Nucleus accumbens (tissue), 56 donors: ENCODE measurements at regions not wholly inside any gene's neighbourhood (a gene's known extent, or its start where the extent isn't known, plus 50 kb on each side); places are given as distances from the start of the nearest gene placed in this dataset.
A peak's percentile ranks its signal among the peaks of the same experiment; 100 is the strongest.

Experiments used
- DNase-seq, 56 donors: peaks; one replicate each; lab custom pipeline; 2025; lab: John Stamatoyannopoulos, UW

GRCh38 chr13:106143930-106144709 lies 391.3 kb downstream of the EFNB2 start:
- DNase-seq = no peak

GRCh38 chr13:106143392-106143791 lies 392.1 kb downstream of the EFNB2 start:
- no peak for DNase-seq

- DNase-seq = no peak
Measured at GRCh38 chr13:106140476-106140875, 395.0 kb downstream of the EFNB2 start.

- no peak for DNase-seq
Measured at GRCh38 chr13:106139942-106140341, 395.5 kb downstream of the EFNB2 start.

GRCh38 chr13:106139377-106139776 lies 396.1 kb downstream of the EFNB2 start:
- no peak for DNase-seq

- no peak for DNase-seq
Measured at GRCh38 chr13:106138620-106139019, 396.8 kb downstream of the EFNB2 start.

- no peak for DNase-seq
Measured at GRCh38 chr13:106133025-106133424, 402.4 kb downstream of the EFNB2 start.

GRCh38 chr13:106132216-106132615 lies 403.2 kb downstream of the EFNB2 start:
- DNase-seq = no peak

- DNase-seq = no peak
Measured at GRCh38 chr13:106129993-106130392, 405.5 kb downstream of the EFNB2 start.

GRCh38 chr13:106129273-106129672 lies 406.2 kb downstream of the EFNB2 start:
- DNase-seq = no peak

- no peak for DNase-seq
Measured at GRCh38 chr13:106122234-106122633, 413.2 kb downstream of the EFNB2 start.

GRCh38 chr13:106121173-106121754 lies 414.2 kb downstream of the EFNB2 start:
- DNase-seq = no peak

GRCh38 chr13:106118996-106119395 lies 416.5 kb downstream of the EFNB2 start:
- peak in 7 of 56 donors; percentile 3 to 52 (median 25) for DNase-seq

GRCh38 chr13:106118050-106118449 lies 417.4 kb downstream of the EFNB2 start:
- DNase-seq = no peak

- no peak for DNase-seq
Measured at GRCh38 chr13:106117640-106118039, 417.8 kb downstream of the EFNB2 start.

- no peak for DNase-seq
Measured at GRCh38 chr13:106117035-106117434, 418.4 kb downstream of the EFNB2 start.

- DNase-seq = no peak
Measured at GRCh38 chr13:106115081-106115480, 420.4 kb downstream of the EFNB2 start.

- DNase-seq = no peak
Measured at GRCh38 chr13:106113796-106114195, 421.7 kb downstream of the EFNB2 start.

GRCh38 chr13:106112191-106112590 lies 423.3 kb downstream of the EFNB2 start:
- no peak for DNase-seq

- no peak for DNase-seq
Measured at GRCh38 chr13:106110241-106110855, 425.1 kb downstream of the EFNB2 start.

GRCh38 chr13:106109391-106109791 lies 426.1 kb downstream of the EFNB2 start:
- no peak for DNase-seq

GRCh38 chr13:106108346-106108745 lies 427.1 kb downstream of the EFNB2 start:
- DNase-seq = no peak
